SK-N-SH (cell line): ENCODE measurements at regions not wholly inside any gene's neighbourhood (a gene's known extent, or its start where the extent isn't known, plus 50 kb on each side); places are given as distances from the start of the nearest gene placed in this dataset.
"Not testable (repeated sequence)": the region's sequence is repeated elsewhere in the genome, so short reads cannot be mapped to it uniquely, and the experiment has no call there.

Experiments used
- CHD2 ChIP-seq: fragments of 150-350 bp; IDR thresholded peaks from 2 replicates; pipeline ENCODE4 v1.6.1; 2018; ENCODE audit warnings: low read length; ENCODE audit not compliant: partially characterized antibody
- CTCF ChIP-seq: fragments of 200-600 bp; sonication (generic); IDR thresholded peaks from 2 replicates; pipeline ENCODE4 v1.6.1; 2017; ENCODE audit warnings: antibody characterized with exemption, mild to moderate bottlenecking, moderate library complexity
- GABPA ChIP-seq: IDR thresholded peaks from 2 replicates; pipeline ENCODE4 v1.4.0; 2012; ENCODE audit warnings: low read depth, mild to moderate bottlenecking
- MEF2A ChIP-seq: IDR thresholded peaks from 2 replicates; pipeline ENCODE4 v1.4.0; 2012; ENCODE audit warnings: low read depth, borderline replicate concordance
- PBX3 ChIP-seq: IDR thresholded peaks from 2 replicates; pipeline ENCODE4; 2012
- RAD21 ChIP-seq: IDR thresholded peaks from 2 replicates; pipeline ENCODE4 v1.6.1; 2012; ENCODE audit warnings: mild to moderate bottlenecking, low read length
- REST ChIP-seq: IDR thresholded peaks from 2 replicates; pipeline ENCODE4 v1.6.1; 2012; ENCODE audit warnings: mild to moderate bottlenecking, low read depth, low read length, moderate library complexity
- RFX5 ChIP-seq: IDR thresholded peaks from 2 replicates; pipeline ENCODE4 v1.6.1; 2012; ENCODE audit warnings: mild to moderate bottlenecking, improper control_type of control experiment, low read length
- SIN3A ChIP-seq: IDR thresholded peaks from 2 replicates; pipeline ENCODE4 v1.6.1; 2012; ENCODE audit warnings: low read depth, mild to moderate bottlenecking, low read length, moderate library complexity, borderline replicate concordance
- SMC3 ChIP-seq: IDR thresholded peaks from 2 replicates; pipeline ENCODE4 v1.6.1; 2012; ENCODE audit warnings: low read depth, low read length, improper control_type of control experiment
- YY1 ChIP-seq: IDR thresholded peaks from 2 replicates; pipeline ENCODE4 v1.4.0; 2012; ENCODE audit warnings: low read depth, mild to moderate bottlenecking

- not testable (repeated sequence) for TF ChIP-seq CTCF, MEF2A, SIN3A, RFX5, PBX3, REST, GABPA, YY1, RAD21, CHD2, SMC3
Observed at GRCh38 chr1:184184614-184185013, 133.1 kb downstream of the TSEN15 start.
